IgD-negative memory B cell (primary cell): ENCODE measurements at regions not wholly inside any gene's neighbourhood (a gene's known extent, or its start where the extent isn't known, plus 50 kb on each side); places are given as distances from the start of the nearest gene placed in this dataset.

ENCODE experiments used
- H3K27ac Mint-ChIP-seq, 3 donors: one replicate each; pipeline ENCODE4 v1.8.0; 2020 to 2022; ENCODE audit warnings: mild to moderate bottlenecking in 3 of 3, mixed read lengths in 3 of 3, moderate library complexity in 1 of 3
- H3K27me3 Mint-ChIP-seq: one replicate; pipeline ENCODE4 v1.8.0; 2021; ENCODE audit warnings: mixed read lengths
- H3K36me3 Mint-ChIP-seq: one replicate; pipeline ENCODE4 v1.8.0; 2020; ENCODE audit warnings: mild to moderate bottlenecking, mixed read lengths
- H3K4me1 Mint-ChIP-seq, 3 donors: one replicate each; pipeline ENCODE4 v1.8.0; 2020 to 2022; ENCODE audit warnings: mixed read lengths in 3 of 3, mild to moderate bottlenecking in 1 of 3
- H3K4me3 Mint-ChIP-seq, 4 donors: one replicate each; pipeline ENCODE4 v1.8.0; 2020 to 2022; ENCODE audit warnings: mild to moderate bottlenecking in 4 of 4, mixed read lengths in 4 of 4, moderate library complexity in 3 of 4
- H3K9me3 Mint-ChIP-seq, 3 donors: one replicate each; pipeline ENCODE4 v1.8.0; 2020 to 2021; ENCODE audit warnings: mixed read lengths in 3 of 3, mild to moderate bottlenecking in 1 of 3

GRCh38 chr4:35897808-35898207 lies 346.5 kb downstream of the ARAP2 start:
- H3K9me3 Mint-ChIP-seq, result peaks cover 0 to 11% (median 2%) of the 10 kb centered on the region in 3 donors
- H3K36me3 Mint-ChIP-seq, result no peaks in the 10 kb centered on the region
- peaks cover 4% of the 10 kb centered on the region for H3K27me3 Mint-ChIP-seq
- H3K27ac Mint-ChIP-seq, result no peak overlapping the region
- H3K4me3 Mint-ChIP-seq, result no peak overlapping the region
- no peaks in the 10 kb centered on the region for H3K4me1 Mint-ChIP-seq

GRCh38 chr4:35900286-35901243 lies 343.7 kb downstream of the ARAP2 start:
- Mint-ChIP-seq H3K36me3 (no peaks in the 10 kb centered on the region), H3K4me3 (no peak overlapping the region), H3K9me3 (peaks cover 0 to 8% (median 0%) of the 10 kb centered on the region in 3 donors), H3K27me3 (peaks cover 4% of the 10 kb centered on the region), H3K27ac (peak overlapping the region in 1 of 3 donors; percentile 66), H3K4me1 (no peaks in the 10 kb centered on the region)

GRCh38 chr4:35912174-35912573 lies 332.1 kb downstream of the ARAP2 start:
- Mint-ChIP-seq H3K4me3 (no peak overlapping the region), H3K36me3 (peaks cover 2% of the 10 kb centered on the region), H3K4me1 (no peaks in the 10 kb centered on the region), H3K27ac (no peak overlapping the region), H3K9me3 (peaks cover 0 to 3% (median 2%) of the 10 kb centered on the region in 3 donors), H3K27me3 (no peaks in the 10 kb centered on the region)

GRCh38 chr4:35918491-35918977 lies 325.8 kb downstream of the ARAP2 start:
- H3K9me3 Mint-ChIP-seq, result no peaks in the 10 kb centered on the region
- H3K36me3 Mint-ChIP-seq, result no peaks in the 10 kb centered on the region
- no peaks in the 10 kb centered on the region for H3K4me1 Mint-ChIP-seq
- no peak overlapping the region for H3K4me3 Mint-ChIP-seq
- H3K27ac Mint-ChIP-seq, result no peak overlapping the region
- no peaks in the 10 kb centered on the region for H3K27me3 Mint-ChIP-seq

- Mint-ChIP-seq H3K4me3 (no peak overlapping the region), H3K27ac (no peak overlapping the region), H3K9me3 (no peaks in the 10 kb centered on the region), H3K27me3 (no peaks in the 10 kb centered on the region), H3K36me3 (no peaks in the 10 kb centered on the region), H3K4me1 (no peaks in the 10 kb centered on the region)
These were observed 318.5 kb downstream of the ARAP2 start for GRCh38 chr4:35925806-35926205.

- no peaks in the 10 kb centered on the region for H3K27me3 Mint-ChIP-seq
These were observed 317.5 kb downstream of the ARAP2 start for GRCh38 chr4:35926788-35927187.

GRCh38 chr4:35933901-35934300 lies 310.4 kb downstream of the ARAP2 start:
- Mint-ChIP-seq H3K36me3 (no peaks in the 10 kb centered on the region), H3K4me3 (no peak overlapping the region), H3K4me1 (no peaks in the 10 kb centered on the region), H3K9me3 (no peaks in the 10 kb centered on the region), H3K27me3 (no peaks in the 10 kb centered on the region), H3K27ac (no peak overlapping the region)

More at GRCh38 chr4:35926788-35927187, 317.5 kb downstream of the ARAP2 start:
- Mint-ChIP-seq H3K36me3 (no peaks in the 10 kb centered on the region), H3K4me3 (no peak overlapping the region), H3K27ac (no peak overlapping the region), H3K9me3 (no peaks in the 10 kb centered on the region), H3K4me1 (no peaks in the 10 kb centered on the region)

GRCh38 chr4:35934320-35934981 lies 309.9 kb downstream of the ARAP2 start:
- Mint-ChIP-seq H3K27me3 (no peaks in the 10 kb centered on the region), H3K4me3 (no peak overlapping the region), H3K9me3 (no peaks in the 10 kb centered on the region), H3K4me1 (no peaks in the 10 kb centered on the region), H3K36me3 (no peaks in the 10 kb centered on the region), H3K27ac (no peak overlapping the region)

GRCh38 chr4:35938936-35939335 lies 305.4 kb downstream of the ARAP2 start:
- no peaks in the 10 kb centered on the region for H3K9me3 Mint-ChIP-seq
- no peaks in the 10 kb centered on the region for H3K36me3 Mint-ChIP-seq
- no peaks in the 10 kb centered on the region for H3K4me1 Mint-ChIP-seq
- H3K27ac Mint-ChIP-seq, result no peak overlapping the region
- no peaks in the 10 kb centered on the region for H3K27me3 Mint-ChIP-seq
- no peak overlapping the region for H3K4me3 Mint-ChIP-seq

- Mint-ChIP-seq H3K27me3 (no peaks in the 10 kb centered on the region), H3K36me3 (no peaks in the 10 kb centered on the region), H3K27ac (no peak overlapping the region), H3K4me3 (no peak overlapping the region), H3K4me1 (no peaks in the 10 kb centered on the region), H3K9me3 (no peaks in the 10 kb centered on the region)
These were observed 304.6 kb downstream of the ARAP2 start for GRCh38 chr4:35939751-35940150.

GRCh38 chr4:35942092-35942491 lies 302.2 kb downstream of the ARAP2 start:
- Mint-ChIP-seq H3K4me3 (no peak overlapping the region), H3K27ac (no peak overlapping the region), H3K36me3 (no peaks in the 10 kb centered on the region), H3K4me1 (no peaks in the 10 kb centered on the region), H3K9me3 (no peaks in the 10 kb centered on the region), H3K27me3 (peaks cover 2% of the 10 kb centered on the region)

- Mint-ChIP-seq H3K27ac (no peak overlapping the region), H3K4me3 (no peak overlapping the region), H3K27me3 (peaks cover 2% of the 10 kb centered on the region), H3K4me1 (no peaks in the 10 kb centered on the region), H3K9me3 (no peaks in the 10 kb centered on the region), H3K36me3 (no peaks in the 10 kb centered on the region)
These were observed 300.7 kb downstream of the ARAP2 start for GRCh38 chr4:35943606-35944005.

GRCh38 chr4:35948171-35948570 lies 296.1 kb downstream of the ARAP2 start:
- Mint-ChIP-seq H3K36me3 (no peaks in the 10 kb centered on the region), H3K27me3 (peaks cover 2% of the 10 kb centered on the region), H3K9me3 (peaks cover 0 to 7% (median 5%) of the 10 kb centered on the region in 3 donors), H3K4me3 (no peak overlapping the region), H3K4me1 (no peaks in the 10 kb centered on the region), H3K27ac (no peak overlapping the region)

- Mint-ChIP-seq H3K27ac (no peak overlapping the region), H3K27me3 (peaks cover 2% of the 10 kb centered on the region), H3K9me3 (peaks cover 7 to 21% (median 10%) of the 10 kb centered on the region in 3 donors), H3K4me1 (no peaks in the 10 kb centered on the region), H3K36me3 (no peaks in the 10 kb centered on the region), H3K4me3 (no peak overlapping the region)
These were observed 293.9 kb downstream of the ARAP2 start for GRCh38 chr4:35950442-35950841.

GRCh38 chr4:35952751-35953150 lies 291.6 kb downstream of the ARAP2 start:
- peaks cover 7 to 24% (median 21%) of the 10 kb centered on the region in 3 donors for H3K9me3 Mint-ChIP-seq
- no peak overlapping the region for H3K27ac Mint-ChIP-seq
- no peak overlapping the region for H3K4me3 Mint-ChIP-seq
- H3K27me3 Mint-ChIP-seq, result no peaks in the 10 kb centered on the region
- H3K36me3 Mint-ChIP-seq, result peaks cover 3% of the 10 kb centered on the region
- no peaks in the 10 kb centered on the region for H3K4me1 Mint-ChIP-seq
